HEK293 (cell line): ENCODE measurements at regions not wholly inside any gene's neighbourhood (a gene's known extent, or its start where the extent isn't known, plus 50 kb on each side); places are given as distances from the start of the nearest gene placed in this dataset.

ENCODE experiments used
- CTCF ChIP-seq: fragments of 450-650 bp; formaldehyde crosslinking; IDR thresholded peaks from 2 replicates; pipeline ENCODE4 v1.5.1; 2016; ENCODE audit warnings: missing biosample characterization, missing genetic modification characterization
- PRDM10 ChIP-seq: fragments of 450-650 bp; formaldehyde crosslinking; IDR thresholded peaks from 2 replicates; pipeline ENCODE4 v1.5.1; 2016; ENCODE audit warnings: missing biosample characterization, missing genetic modification characterization
- YY1 ChIP-seq: fragments of 450-650 bp; formaldehyde crosslinking; IDR thresholded peaks from 2 replicates; pipeline ENCODE4 v1.5.1; 2018; ENCODE audit warnings: missing biosample characterization, missing genetic modification characterization
- ZBTB44 ChIP-seq: fragments of 450-650 bp; IDR thresholded peaks from 2 replicates; pipeline ENCODE4 v1.5.1; 2018; ENCODE audit warnings: missing biosample characterization, mild to moderate bottlenecking, missing genetic modification characterization
- ZNF2 ChIP-seq: fragments of 450-650 bp; formaldehyde crosslinking; IDR thresholded peaks from 2 replicates; pipeline ENCODE4 v1.5.1; 2016; ENCODE audit warnings: missing biosample characterization, missing genetic modification characterization
- ZNF561 ChIP-seq: fragments of 450-650 bp; IDR thresholded peaks from 2 replicates; pipeline ENCODE4 v1.5.1; 2018; ENCODE audit warnings: missing biosample characterization, missing genetic modification characterization, borderline replicate concordance
- ZNF626 ChIP-seq: fragments of 450-650 bp; sonication (Bioruptor Pico); formaldehyde crosslinking; IDR thresholded peaks from 2 replicates; pipeline ENCODE4 v1.5.1; 2018; ENCODE audit warnings: missing biosample characterization, missing genetic modification characterization, inconsistent platforms
- ZNF660 ChIP-seq: fragments of 450-650 bp; IDR thresholded peaks from 2 replicates; pipeline ENCODE4 v1.5.1; 2018; ENCODE audit warnings: missing biosample characterization, mild to moderate bottlenecking, missing genetic modification characterization
- ZNF776 ChIP-seq: fragments of 450-650 bp; formaldehyde crosslinking; IDR thresholded peaks from 2 replicates; pipeline ENCODE4 v1.5.0; 2017; ENCODE audit warnings: missing biosample characterization, missing genetic modification characterization, borderline replicate concordance

GRCh38 chr6:140040396-140040795 is 665.9 kb upstream of the CITED2 start:
- TF ChIP-seq ZNF2 (tag by site-specific recombination) (no peak), YY1 (tag by site-specific recombination) (no peak), CTCF (tag by site-specific recombination) (no peak), ZNF561 (tag by site-specific recombination) (no peak), ZBTB44 (tag by site-specific recombination) (no peak), ZNF626 (tag by site-specific recombination) (no peak), ZNF660 (tag by site-specific recombination) (no peak), PRDM10 (tag by site-specific recombination) (no peak), ZNF776 (tag by site-specific recombination) (no peak)
